GM21381 (cell line): ENCODE measurements at regions not wholly inside any gene's neighbourhood (a gene's known extent, or its start where the extent isn't known, plus 50 kb on each side); places are given as distances from the start of the nearest gene placed in this dataset.

Experiments used
- ATAC-seq: cut with Tn5 transposase; IDR thresholded peaks from one replicate; pipeline ENCODE4 v1.9.1; 2021; ENCODE audit warnings: mild to moderate bottlenecking, moderate library complexity; ENCODE audit not compliant: unreplicated experiment

- no peak for ATAC-seq
These were observed 259.2 kb downstream of the TOMM20 start for GRCh38 chr1:234869182-234870019.

GRCh38 chr1:234868296-234869147 lies 258.5 kb upstream of the IRF2BP2 start:
- no peak for ATAC-seq

GRCh38 chr1:234866007-234866866 lies 256.3 kb upstream of the IRF2BP2 start:
- ATAC-seq: no peak

- no peak for ATAC-seq
These were observed 255.4 kb upstream of the IRF2BP2 start for GRCh38 chr1:234865171-234866006.

DNA sequence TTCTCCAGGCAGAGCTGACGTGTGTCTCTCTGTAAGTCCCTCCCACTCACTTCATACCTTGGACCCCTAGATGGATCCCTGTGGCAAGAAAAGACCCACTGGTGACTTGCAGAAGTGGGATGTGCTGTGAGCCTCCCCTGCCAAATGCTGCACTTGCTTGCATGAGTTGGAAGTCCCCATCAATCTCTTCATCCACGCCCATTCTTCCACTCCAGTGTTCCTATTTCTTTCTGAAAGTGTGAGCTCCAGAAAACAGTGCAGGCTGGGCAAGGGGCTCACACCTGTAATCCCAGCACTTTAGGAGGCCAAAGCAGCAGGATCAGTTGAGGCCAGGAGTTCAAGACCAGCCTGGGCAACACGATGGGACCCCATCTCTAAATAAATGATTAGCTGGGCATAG lies 254.1 kb upstream of the IRF2BP2 start:
- ATAC-seq: no peak

DNA sequence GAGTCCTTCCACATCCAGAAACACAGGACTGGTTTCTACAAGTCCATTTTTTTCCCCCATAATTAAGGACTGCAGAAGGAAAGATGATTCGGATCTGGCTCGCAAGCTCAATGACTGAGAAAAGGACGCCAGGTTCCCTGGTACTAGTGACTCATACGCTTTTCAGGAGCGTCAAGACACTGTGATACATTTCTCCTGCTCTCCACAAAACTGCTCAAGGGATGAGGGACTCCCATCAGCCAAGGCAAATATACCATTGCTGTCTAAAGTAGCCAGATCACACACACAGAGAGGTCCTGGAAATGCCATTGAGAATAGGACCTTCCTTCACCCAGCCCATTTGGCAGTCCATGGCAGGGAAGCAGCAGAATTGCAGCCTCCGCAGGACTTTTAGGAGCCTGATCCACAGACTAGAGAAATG lies 253.6 kb upstream of the IRF2BP2 start:
- no peak for ATAC-seq

GRCh38 chr1:234862944-234863515 lies 253.1 kb upstream of the IRF2BP2 start:
- ATAC-seq: no peak

GRCh38 chr1:234862360-234862943 lies 252.5 kb upstream of the IRF2BP2 start:
- no peak for ATAC-seq

GRCh38 chr1:234861761-234862160 lies 251.8 kb upstream of the IRF2BP2 start:
- no peak for ATAC-seq

GRCh38 chr1:234861024-234861620 lies 251.1 kb upstream of the IRF2BP2 start:
- ATAC-seq: no peak

DNA sequence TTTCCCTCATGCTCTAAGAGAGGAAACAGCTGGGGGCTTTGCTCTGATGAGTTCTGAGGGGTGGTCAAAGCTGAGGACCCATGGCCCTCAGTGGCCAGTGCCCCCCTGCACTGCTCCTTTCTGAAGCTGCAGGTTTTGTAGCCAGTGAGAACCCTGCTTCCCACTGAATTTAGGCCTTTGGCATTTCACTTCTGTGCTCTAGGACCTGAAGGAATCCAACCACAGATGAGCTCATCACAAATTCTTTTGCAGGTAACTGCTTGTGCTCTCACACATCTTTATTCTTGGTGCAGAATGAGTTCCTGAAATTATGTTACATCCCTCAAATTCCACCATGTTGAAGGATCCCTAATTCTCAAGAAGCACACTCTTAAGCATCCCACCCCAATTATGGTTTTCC lies 248.7 kb upstream of the IRF2BP2 start:
- no peak for ATAC-seq

- no peak for ATAC-seq
These were observed 246.9 kb upstream of the IRF2BP2 start for GRCh38 chr1:234856845-234857245.

GRCh38 chr1:234855851-234856250 lies 245.9 kb upstream of the IRF2BP2 start:
- ATAC-seq: no peak

GRCh38 chr1:234854645-234855039 lies 244.7 kb upstream of the IRF2BP2 start:
- no peak for ATAC-seq

- no peak for ATAC-seq
These were observed 244.1 kb upstream of the IRF2BP2 start for GRCh38 chr1:234853906-234854644.

GRCh38 chr1:234852659-234853058 lies 242.7 kb upstream of the IRF2BP2 start:
- no peak for ATAC-seq

- peak; percentile 74 for ATAC-seq
These were observed 241.8 kb upstream of the IRF2BP2 start for GRCh38 chr1:234851450-234852438.
